HG02623 (cell line): ENCODE measurements at regions not wholly inside any gene's neighbourhood (a gene's known extent, or its start where the extent isn't known, plus 50 kb on each side); places are given as distances from the start of the nearest gene placed in this dataset.
"Not testable (repeated sequence)": the region's sequence is repeated elsewhere in the genome, so short reads cannot be mapped to it uniquely, and the experiment has no call there.

Experiments used
- ATAC-seq: cut with Tn5 transposase; IDR thresholded peaks from one replicate; pipeline ENCODE4 v1.9.1; 2021; ENCODE audit warnings: moderate library complexity; ENCODE audit not compliant: unreplicated experiment

DNA sequence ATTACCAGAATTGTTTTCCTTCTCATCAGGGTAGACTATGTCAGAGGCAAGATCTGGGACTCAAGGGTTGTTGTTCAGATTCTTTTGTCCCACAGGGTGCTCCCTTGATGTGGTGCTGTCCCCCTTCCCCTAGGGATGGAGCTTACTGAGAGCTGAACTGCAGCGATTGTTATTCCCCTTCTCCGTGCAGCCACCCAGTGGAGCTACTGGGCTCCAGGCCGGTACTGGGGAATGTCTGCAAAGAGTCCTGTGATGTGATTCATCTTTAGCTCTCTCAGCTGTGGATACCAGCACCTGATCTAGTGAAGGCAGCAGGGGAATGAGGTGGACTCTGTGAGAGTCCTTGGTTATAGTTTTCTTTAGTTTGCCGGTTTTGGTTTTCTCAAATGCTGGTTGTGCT is 247.4 kb upstream of the HAND2 start:
- ATAC-seq: no peak

DNA sequence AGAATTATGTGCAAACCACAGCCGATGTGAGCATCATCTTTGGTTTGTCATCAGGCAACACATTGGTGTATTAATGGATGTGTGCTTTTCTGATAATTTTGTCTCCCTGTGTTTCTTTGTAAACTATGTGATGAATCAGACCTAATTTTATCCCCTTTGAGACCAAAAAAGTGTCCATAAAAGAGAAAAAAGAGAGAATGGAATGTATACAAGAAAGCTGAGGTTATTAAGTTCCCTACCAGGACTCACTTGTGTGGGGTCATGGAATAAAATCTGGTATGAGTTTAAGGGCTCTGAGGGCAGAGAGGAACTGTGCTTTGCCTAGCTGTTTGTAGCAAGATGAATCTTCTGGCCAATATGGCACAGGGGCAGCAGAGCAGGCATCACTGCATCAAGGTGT is 239.5 kb upstream of the HAND2 start:
- ATAC-seq: no peak

DNA sequence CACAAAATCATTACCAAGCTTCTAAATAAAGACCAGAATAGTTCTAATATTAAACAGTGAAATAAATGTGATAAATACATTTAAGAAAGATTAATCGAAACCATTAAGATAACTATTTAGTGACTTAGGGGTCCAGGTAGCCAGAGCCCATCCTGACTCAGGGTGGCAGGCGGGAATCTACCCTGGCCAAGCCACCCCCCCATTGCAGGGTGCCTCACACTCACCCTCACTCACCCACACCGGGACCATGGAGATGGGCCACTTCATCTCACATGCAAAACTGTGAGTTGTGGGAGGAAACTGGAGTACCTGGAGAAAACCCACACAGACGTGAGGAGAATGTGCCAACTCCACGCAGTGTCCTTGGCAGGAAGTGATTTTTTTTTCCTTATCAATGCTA is 237.6 kb upstream of the HAND2 start:
- ATAC-seq: no peak

DNA sequence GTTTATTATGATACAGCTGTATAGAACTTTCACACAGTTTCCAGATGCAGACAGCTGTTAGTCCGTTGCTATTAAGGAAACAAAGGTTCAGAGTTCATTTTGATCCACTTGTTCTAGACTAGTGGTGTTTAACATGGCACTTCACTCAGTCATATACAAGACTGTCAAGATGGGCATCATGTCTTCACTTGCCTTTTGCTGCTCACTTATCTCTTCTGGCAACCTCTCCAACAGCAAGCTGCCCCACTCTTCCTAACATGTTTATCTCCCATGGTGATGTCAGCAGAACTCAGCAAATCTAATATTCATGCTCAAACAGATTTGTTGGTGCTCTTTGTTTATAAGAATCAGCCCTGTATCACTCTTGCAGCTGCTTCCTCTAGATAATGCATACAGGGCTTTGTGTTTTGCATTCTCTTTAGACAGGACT is 236.2 kb upstream of the HAND2 start:
- no peak for ATAC-seq

DNA sequence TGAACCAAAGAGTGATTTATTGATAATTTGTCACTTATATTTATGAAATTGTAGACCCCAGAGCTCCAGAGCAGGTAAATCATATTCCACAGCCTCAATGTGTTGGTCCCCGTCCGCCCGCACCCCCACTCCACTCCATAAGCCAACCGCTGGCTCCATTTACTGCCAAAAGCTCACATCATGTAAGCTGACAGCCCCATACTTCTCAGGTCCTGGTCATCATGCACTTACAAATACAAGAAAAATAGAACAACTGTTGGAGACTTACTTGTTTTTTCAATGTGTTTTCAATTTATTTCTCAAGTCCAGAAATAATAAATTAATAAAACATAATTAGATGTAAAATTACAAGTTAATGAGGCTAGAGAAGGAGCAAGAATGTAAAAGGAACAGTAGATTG is 235.7 kb upstream of the HAND2 start:
- ATAC-seq: no peak

DNA sequence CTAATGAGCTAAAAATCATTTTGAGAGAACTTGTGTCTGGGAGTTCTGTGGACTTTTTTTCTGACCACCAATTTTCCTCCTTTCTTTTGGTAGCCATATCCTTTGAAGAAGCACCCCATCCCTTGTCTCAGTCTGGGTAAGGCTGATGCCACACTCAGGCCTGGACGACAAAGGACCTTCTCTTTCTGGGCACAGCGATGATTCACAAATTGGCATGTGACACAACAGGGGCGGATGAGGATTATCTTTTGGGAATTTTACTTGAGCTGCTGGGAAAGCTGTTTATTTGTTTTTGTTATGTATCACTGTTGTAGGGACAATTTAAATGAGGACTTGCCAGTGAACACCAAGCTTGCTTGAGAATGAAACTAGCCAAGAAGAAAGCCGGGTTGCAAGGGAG is 233.4 kb upstream of the HAND2 start:
- no peak for ATAC-seq

DNA sequence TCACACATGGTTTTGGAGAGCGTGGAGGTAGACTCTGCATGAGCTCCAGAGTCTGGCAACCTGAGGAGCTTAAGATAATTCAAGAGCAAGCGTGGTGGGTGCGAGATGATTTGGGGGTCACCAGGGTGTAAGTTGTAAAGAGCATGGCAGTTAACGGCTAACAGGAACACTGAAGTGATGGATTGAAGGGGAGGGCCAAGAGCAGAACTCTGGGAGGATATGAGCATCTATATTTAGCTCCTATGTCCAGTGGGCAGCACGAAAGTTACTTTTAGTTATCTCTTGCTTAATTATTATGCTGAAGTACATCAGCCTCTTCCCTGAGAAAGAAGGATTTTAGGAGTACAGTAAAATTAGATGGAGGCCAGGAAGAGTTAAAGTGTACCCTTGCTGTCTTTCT is 231.9 kb upstream of the HAND2 start:
- ATAC-seq: no peak

DNA sequence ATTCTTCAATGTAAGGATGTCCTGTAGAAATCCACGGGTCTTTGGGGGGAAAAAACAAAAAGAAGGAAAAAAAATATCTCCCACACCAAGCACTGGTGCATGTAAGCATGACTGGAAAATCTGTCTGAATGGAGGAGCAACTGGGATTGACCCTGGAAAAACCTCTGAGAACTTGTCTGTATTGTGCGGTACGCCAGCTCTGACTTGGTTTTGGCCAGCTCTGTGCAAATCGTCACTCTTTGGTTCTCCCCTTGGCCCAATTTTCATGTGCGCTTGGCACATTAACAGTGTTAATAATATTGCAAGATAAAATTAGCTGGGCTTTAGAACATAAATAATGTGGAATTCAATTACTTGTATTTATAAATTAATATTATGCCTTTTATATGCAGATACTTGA is 231.2 kb upstream of the HAND2 start:
- no peak for ATAC-seq

DNA sequence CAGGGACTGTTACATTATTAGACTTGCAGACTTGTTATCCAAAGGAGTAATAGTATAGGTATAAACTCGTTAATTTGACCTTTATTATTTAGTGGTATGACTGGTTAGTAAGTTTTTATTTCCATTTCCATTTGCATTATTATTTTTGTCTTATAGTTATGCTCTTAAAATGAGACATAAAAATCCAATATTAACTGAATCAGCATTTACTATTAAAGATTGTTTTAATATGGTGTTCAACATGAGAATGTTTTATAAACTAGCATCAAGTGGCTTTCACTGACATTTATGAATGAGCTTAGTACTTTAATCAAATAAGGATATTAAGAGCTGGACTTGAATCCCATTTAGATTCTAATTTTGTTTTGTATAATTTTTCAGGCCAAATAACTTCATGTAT is 228.1 kb upstream of the HAND2 start:
- no peak for ATAC-seq

DNA sequence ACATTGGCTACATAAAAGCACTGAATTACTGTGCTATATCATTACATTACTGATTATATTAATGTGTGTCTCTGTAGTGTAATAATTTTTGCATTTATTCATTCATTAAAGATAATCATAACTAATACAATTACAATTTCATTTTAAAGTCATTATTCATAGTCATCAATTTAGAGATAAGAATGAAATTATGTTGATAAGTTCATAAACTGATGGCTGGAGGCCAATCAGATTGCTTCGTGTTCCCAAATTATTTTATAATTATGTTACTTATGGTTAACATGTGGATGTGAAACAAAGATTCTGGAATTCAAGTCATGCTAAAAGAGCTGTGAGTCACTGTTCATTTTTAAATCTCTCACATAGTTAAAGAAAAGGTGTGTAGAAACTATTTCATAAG is 223.4 kb upstream of the HAND2 start:
- no peak for ATAC-seq

DNA sequence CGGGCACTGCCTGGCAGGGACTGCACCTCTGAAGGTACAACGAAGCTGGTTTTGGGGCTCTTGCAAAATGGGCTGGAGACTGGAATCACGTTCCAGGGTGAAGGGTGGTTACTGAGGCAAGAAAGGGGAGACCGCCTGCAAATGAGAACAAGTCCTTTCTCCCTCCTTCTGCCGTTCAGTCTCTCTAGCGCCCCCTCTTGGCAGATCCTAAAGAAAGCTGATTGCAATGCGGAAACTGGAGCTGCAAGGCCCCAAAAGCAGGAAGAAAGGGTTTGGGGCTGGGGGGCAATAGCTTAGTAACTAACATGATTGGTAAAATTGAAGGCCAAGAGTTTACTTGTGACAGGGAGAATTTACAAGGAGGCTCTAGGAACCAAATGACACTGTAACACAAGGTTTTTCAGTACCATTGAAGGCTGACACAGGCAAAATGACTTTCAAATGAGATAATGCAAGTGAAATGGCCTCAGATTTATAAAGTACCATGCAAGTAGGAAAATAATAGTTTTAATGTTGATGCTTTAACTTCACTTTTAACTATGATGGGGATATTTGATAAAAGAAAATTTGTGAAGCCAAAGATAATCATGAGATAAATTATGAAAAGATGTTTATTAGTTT is 222.7 kb upstream of the HAND2 start:
- no peak for ATAC-seq

DNA sequence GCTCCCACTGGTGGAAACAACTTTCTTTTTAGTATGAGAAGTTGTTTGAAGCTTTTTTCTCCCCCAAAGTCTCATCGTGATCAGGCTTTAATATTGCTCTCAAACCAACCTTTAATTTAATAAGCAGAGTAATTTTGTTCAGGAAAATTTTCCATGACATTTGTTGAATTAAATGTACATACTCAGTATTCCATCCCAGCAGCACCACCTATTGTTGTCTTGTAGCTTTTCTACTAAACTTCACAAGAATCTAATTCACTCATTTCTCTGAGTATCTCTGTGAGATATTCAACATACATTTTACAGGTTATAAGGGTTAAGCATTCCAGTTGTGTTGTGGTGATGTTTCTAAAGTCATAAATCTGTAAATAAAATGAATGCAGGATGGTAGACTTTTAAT is 218.3 kb upstream of the HAND2 start:
- no peak for ATAC-seq

DNA sequence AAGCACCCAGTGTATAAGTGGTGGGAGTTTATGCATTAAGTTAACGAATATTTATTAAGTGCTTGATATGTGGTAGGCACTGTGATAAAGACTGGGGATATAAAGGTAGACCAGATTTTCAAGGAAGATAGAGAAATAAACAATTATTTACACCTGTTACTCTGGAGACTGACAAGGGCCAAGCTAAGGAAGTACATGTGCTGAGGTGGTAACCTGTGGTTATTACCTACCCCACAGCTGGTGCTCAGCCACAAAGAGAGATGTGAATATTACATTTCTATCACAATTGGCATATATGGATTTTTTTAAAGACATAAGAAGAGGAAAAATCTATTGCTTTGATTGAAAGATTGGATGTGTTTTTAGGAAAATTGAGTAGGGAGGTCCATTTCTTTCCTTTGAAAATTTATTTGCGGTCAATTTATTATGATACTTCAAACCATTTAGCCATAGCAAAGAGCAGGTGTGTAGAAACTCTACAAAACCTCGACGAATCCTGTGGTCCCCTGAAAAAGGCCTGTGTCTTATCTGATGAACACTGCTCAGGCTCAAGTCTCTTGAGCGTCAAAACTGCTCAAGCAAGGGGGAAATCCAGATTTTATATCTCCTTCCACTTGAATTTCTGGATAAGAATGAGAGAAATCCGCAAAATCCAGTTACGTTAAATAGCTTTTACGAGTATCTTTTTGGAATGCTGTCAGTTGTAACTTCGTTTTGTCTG is 217.7 kb upstream of the HAND2 start:
- ATAC-seq: no peak

DNA sequence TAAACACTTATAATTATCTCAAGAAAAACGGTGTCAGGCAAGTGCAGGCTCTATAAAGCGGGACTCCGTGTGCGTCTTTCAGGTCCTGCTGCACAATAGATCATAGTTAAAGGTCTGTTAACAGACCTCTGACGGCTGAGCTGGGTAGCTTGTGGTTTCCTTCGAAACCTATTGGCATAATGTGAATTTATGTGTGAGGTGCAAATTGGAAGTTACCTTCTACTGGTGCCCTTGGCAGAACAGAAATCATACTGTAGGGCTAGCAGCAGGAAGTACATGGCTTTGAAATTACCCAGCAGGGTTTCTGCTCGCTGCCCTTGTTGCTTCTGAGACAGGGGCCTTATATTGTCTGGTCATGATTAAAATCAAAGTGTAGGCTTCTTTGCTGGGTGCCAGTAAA is 216.4 kb upstream of the HAND2 start:
- no peak for ATAC-seq

DNA sequence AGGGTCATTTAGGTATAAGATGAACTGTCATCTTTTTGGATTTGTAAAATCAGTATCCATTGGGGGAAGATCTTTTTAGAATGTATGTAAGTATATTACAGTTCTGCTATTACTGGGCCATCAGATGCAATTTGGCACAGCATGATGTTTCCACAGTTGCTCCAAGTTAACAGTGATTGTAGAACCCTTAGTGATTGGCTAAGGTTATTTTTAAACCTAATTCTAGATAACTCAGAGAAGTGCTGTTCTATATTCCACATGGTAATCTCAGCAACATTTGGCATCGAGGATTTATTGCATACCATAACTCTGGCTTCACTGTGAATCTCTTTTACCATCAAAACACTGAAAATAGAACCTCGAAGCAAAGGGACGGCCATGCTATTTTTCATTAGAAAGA is 215.7 kb upstream of the HAND2 start:
- no peak for ATAC-seq

DNA sequence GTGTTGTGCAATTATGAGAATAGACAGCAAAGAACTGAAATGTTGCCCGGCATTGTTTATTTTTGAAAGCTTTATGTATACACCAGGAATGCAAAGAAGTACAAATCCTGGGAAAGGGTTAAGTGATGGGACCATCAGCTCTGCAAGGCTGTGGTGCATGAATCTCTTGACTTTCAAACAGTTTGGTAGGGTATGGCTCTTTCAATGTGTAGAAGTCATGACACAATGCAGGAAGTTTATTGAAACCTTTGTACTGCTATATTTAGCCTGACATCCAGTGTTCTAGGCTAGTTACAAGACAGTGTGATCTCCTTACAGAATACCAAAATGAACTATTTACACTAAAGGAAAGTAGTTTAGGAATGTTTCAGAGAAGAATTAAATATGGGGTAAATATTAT is 206.8 kb upstream of the HAND2 start:
- no peak for ATAC-seq

DNA sequence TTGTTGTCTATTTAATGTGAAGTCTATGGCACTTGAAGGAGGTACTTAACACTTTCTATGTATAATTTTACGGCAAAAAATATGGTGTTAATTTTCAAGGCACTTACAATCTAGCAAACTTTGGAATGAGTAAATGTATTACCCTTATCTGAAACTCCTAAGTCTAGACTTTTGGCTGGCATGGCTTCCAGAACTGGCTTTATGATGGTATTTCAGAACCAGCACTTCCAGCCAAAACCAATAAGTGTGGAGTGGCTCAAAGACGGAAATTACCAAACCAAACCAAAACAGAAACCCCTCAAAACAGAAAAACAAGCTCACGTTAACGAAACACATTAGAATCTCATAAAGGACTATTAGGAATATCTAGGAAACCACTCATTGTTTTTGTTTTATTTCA is 205.6 kb upstream of the HAND2 start:
- ATAC-seq: no peak

DNA sequence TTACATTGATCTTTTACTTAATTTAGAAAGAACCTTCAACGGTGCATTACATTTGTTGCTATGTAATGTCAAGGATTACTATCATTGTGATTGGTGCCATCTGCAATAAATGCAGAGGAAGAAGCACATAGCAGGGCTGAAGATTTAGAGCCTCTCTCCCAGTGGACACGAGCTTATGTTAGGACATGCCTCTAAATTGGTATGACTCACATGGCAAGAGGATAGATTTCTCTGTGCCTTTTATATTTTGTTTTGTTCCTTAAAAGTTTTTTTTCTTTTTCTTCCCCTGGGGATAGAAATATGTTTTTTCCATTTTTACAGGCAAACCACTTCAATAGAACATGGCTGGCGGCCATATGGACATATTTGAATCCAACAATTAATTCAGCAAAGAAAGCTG is 205.0 kb upstream of the HAND2 start:
- no peak for ATAC-seq

DNA sequence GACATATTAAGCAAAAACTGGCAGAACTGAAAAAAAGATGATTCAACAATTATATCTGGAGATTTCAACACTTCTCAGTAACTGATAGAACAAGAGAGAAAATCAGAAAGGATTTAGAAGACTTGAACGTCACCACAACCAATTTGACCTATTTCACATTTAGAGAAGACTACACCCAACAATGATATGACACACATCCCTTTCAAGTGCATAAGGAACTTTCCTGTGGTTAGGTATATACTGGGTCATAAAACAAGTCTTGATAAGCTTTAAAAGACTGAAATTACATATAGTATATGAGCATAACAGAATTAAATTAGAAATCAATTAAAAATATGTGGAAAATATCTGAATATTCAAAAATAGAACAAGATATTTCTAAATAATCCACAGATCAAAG is 201.2 kb upstream of the HAND2 start:
- no peak for ATAC-seq

DNA sequence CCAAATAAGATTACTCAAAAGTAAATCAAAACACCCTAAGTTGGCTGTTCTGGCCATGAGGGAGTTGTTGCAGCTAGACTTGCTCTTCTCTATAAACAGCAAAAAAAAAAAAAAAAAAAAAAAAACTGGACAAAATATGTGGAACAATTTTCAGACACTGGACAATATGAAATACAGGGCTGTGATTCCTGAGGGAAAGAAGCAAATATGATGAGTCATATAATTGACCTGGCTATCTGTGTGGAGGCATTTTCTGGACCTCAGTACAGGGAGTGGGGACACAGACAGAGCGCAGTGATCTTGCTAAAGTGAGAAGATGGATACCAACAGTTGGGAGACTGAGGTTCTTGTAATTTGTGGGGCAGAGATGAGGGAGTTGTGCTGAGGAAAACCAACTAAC is 192.0 kb upstream of the HAND2 start:
- no peak for ATAC-seq

DNA sequence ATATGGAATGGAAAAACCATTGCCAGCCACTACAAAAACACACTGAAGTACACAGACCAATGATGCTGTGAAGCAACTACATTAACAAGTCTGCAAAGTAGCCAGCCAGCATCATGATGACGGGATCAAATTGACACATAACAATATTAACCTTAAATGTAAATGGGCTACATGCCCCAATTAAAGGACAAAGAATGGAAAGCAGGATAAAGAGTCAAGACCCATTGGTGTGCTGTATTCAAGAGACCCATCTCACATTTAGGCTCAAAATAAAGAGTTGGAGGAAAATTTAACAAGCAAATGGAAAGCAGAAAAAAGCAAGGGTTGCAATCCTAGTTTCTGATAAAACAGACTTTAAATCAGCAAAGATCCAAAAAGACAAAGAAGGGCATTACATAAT is 188.5 kb upstream of the HAND2 start:
- not testable (repeated sequence) for ATAC-seq

DNA sequence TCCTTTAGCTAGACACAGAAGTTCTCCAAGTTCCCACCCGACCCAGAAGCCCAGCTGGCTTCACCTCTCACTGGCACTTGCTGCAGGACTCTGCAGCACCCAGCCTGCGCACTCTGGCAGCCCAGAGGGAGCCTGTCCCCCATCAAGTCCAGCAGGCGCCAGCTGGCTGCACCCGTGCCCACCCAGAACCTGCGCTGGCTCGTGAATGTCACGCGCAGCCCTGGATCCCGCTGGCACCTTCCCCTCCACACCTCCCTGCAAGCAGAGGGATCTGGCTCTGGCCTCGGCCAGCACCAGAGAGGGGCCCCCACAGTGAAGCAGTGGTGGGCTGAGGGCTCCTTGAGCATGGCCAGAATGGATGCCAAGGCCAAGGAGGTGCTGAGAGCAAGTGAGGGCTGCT is 187.6 kb upstream of the HAND2 start:
- ATAC-seq: no peak

DNA sequence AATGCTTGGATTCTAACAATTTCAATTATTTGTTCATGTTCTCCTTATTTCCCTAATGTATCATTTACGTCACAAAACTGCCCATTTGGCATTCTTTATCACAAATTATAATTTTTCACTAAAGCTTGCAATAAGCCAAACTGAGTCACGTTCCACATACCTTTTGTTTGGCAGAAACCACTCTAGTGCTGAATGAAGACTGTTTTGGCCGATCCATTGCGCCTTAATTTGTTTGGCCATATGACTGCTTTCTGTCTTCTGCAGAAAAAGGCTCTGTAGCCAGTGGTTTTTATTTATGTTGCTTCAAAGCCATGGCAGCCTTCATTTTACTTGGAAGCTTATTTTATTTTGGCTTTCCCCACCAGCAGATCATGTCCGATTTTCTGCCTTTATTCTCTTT is 184.4 kb upstream of the HAND2 start:
- no peak for ATAC-seq
